Spinal cord (tissue), 9 donors: ENCODE measurements at regions not wholly inside any gene's neighbourhood (a gene's known extent, or its start where the extent isn't known, plus 50 kb on each side); places are given as distances from the start of the nearest gene placed in this dataset.
"Not testable (repeated sequence)": the region's sequence is repeated elsewhere in the genome, so short reads cannot be mapped to it uniquely, and the experiment has no call there.

ENCODE experiments used
- DNase-seq, 6 donors: peaks; one replicate each; pipeline versions ENCODE4 v3.0.0 to v3.0.0-alpha.2; 2013 to 2015; ENCODE audit warnings: low spot score in 6 of 6, low read depth in 4 of 6
- H3K27ac ChIP-seq: one replicate; pipeline ENCODE4 v1.5.1; 2013; ENCODE audit warnings: low read depth, low read length, control low read depth
- H3K27me3 ChIP-seq: one replicate; pipeline ENCODE4 v1.6.1; 2013; ENCODE audit warnings: low read length; ENCODE audit not compliant: control insufficient read depth, insufficient read depth
- H3K36me3 ChIP-seq: one replicate; pipeline ENCODE4 v1.6.1; 2013; ENCODE audit warnings: low read length; ENCODE audit not compliant: control insufficient read depth, insufficient read depth
- H3K4me1 ChIP-seq: one replicate; pipeline ENCODE4 v1.6.1; 2013; ENCODE audit warnings: low read length; ENCODE audit not compliant: control insufficient read depth, insufficient read depth
- H3K4me3 ChIP-seq: one replicate; pipeline ENCODE4 v1.5.1; 2013; ENCODE audit warnings: low read depth, low read length, control low read depth
- H3K9me3 ChIP-seq: one replicate; pipeline ENCODE4 v1.6.1; 2013; ENCODE audit warnings: low read length; ENCODE audit not compliant: control insufficient read depth, insufficient read depth
- WGBS: methylation state at CpG from one replicate; pipeline ENCODE4 v1.1.5; 2013; ENCODE audit warnings: missing lambda C conversion rate; ENCODE audit not compliant: insufficient coverage; 5-methylcytosine and 5-hydroxymethylcytosine counted together
- donor health status: healthy.

DNA sequence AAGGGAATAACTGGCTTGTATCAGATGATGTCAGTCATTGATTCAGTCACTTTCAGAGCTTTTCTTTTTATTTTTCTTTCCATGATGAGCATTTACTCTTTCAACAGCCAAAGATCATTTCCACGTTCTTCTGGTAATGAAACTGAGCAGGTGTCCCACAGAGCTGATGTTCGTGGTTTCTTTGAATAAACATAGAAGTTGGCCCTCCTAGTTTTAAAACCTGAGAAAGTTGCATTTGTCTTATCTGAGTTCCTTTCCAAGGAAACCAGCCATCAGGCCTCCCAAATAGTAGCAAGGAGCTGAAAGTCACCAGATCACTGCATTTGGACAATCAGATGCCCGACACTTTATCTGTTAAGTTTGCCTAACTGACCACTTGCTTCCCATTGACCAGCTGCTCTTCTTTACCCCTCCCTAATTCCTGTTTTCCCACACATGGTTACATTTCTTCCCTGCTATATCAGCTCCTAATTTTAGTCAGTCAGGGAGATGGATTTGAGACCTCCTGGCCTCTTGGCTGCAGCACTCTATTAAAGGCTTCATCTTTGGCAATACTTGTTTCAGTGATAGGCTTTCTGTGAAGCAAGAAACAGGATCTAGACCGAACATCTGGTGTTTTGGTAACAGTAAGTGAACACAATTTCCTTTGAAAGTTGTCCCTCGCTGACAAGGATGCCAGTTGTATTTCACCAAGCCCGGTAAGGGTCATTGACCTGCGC, 420.8 kb downstream of the CHSY3 start:
- 79% methylated on average over 5 of the region's 7 CpGs for WGBS
- Histone ChIP-seq H3K9me3 (peaks cover 3% of the 10 kb centered on the region), H3K36me3 (no peaks in the 10 kb centered on the region), H3K27me3 (no peaks in the 10 kb centered on the region), H3K27ac (no peak overlapping the region), H3K4me1 (no peaks in the 10 kb centered on the region), H3K4me3 (no peak overlapping the region)
- DNase-seq: no peak

- Histone ChIP-seq H3K4me3 (no peak overlapping the region), H3K27ac (no peak overlapping the region), H3K27me3 (no peaks in the 10 kb centered on the region), H3K36me3 (no peaks in the 10 kb centered on the region), H3K9me3 (no peaks in the 10 kb centered on the region), H3K4me1 (no peaks in the 10 kb centered on the region)
- no peak for DNase-seq
- WGBS: 72% methylated on average over 2 of the region's 3 CpGs
These were observed 419.7 kb downstream of the CHSY3 start for GRCh38 chr5:130323804-130324454.

DNA sequence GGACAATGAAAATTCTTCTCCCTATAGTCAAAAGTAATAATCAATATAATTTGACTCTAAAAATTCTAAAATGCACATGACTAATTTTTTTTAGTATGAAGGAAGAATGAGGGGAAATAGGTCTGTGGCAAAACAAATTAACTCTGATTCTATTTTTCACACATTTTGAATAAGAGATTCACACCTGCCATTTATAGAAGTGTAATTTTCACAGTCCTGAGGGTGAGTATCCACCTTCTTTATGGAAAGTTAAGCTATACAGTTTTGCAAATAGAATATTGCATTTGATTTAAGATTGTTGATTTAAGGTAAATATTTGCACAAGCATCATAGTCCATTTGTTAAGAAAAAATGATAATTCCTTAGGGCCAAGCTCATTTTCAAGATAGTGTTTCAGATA, 417.7 kb downstream of the CHSY3 start:
- Histone ChIP-seq H3K9me3 (no peaks in the 10 kb centered on the region), H3K36me3 (no peaks in the 10 kb centered on the region), H3K27ac (no peak overlapping the region), H3K27me3 (no peaks in the 10 kb centered on the region), H3K4me1 (no peaks in the 10 kb centered on the region), H3K4me3 (no peak overlapping the region)
- no peak for DNase-seq

GRCh38 chr5:130316971-130317680, 412.9 kb downstream of the CHSY3 start:
- Histone ChIP-seq H3K36me3 (no peaks in the 10 kb centered on the region), H3K27me3 (no peaks in the 10 kb centered on the region), H3K27ac (no peak overlapping the region), H3K4me1 (no peaks in the 10 kb centered on the region), H3K9me3 (no peaks in the 10 kb centered on the region), H3K4me3 (no peak overlapping the region)
- WGBS: 29% methylated on average over 4 of the region's 7 CpGs
- no peak for DNase-seq

- DNase-seq: no peak
- no CpG with 5 or more reads among the region's 1 CpG for WGBS
These were observed 391.0 kb downstream of the CHSY3 start for GRCh38 chr5:130295235-130295634.

DNA sequence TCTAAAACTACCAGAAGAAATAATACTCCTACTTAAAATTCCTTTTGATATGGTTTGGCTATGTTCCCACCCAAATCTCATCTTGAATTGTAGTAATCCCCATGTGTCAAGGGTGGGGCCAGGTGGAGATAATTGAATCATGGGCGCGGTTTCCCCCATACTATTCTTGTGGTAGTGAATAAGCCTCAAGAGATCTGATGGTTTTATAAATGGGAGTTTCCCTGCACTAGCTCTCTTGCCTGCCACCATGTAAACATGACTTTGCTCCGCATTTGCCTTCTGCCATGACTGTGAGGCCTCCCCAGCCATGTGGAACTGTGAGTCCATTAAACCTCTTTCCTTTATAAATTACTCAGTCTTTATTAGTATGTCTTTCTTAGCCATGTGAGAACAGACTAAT, 390.5 kb downstream of the CHSY3 start:
- not testable (repeated sequence) for H3K27me3 ChIP-seq, DNase-seq, H3K27ac ChIP-seq, H3K9me3 ChIP-seq, H3K36me3 ChIP-seq, H3K4me1 ChIP-seq, H3K4me3 ChIP-seq
- no CpG with 5 or more reads among the region's 3 CpGs for WGBS

More at GRCh38 chr5:130295235-130295634, 391.0 kb downstream of the CHSY3 start:
- Histone ChIP-seq H3K27ac (no peak overlapping the region), H3K4me3 (no peak overlapping the region), H3K36me3 (no peaks in the 10 kb centered on the region), H3K4me1 (no peaks in the 10 kb centered on the region), H3K27me3 (no peaks in the 10 kb centered on the region), H3K9me3 (no peaks in the 10 kb centered on the region)

- DNase-seq: peak in 1 of 6 donors; percentile 36
- H3K9me3 ChIP-seq: no peaks in the 10 kb centered on the region
- WGBS: no CpG with 5 or more reads among the region's 2 CpGs
- H3K36me3 ChIP-seq: no peaks in the 10 kb centered on the region
- H3K27me3 ChIP-seq: no peaks in the 10 kb centered on the region
- no peaks in the 10 kb centered on the region for H3K4me1 ChIP-seq
- H3K4me3 ChIP-seq: no peak overlapping the region
- H3K27ac ChIP-seq: no peak overlapping the region
These were observed 386.0 kb downstream of the CHSY3 start for GRCh38 chr5:130290219-130290618.

DNA sequence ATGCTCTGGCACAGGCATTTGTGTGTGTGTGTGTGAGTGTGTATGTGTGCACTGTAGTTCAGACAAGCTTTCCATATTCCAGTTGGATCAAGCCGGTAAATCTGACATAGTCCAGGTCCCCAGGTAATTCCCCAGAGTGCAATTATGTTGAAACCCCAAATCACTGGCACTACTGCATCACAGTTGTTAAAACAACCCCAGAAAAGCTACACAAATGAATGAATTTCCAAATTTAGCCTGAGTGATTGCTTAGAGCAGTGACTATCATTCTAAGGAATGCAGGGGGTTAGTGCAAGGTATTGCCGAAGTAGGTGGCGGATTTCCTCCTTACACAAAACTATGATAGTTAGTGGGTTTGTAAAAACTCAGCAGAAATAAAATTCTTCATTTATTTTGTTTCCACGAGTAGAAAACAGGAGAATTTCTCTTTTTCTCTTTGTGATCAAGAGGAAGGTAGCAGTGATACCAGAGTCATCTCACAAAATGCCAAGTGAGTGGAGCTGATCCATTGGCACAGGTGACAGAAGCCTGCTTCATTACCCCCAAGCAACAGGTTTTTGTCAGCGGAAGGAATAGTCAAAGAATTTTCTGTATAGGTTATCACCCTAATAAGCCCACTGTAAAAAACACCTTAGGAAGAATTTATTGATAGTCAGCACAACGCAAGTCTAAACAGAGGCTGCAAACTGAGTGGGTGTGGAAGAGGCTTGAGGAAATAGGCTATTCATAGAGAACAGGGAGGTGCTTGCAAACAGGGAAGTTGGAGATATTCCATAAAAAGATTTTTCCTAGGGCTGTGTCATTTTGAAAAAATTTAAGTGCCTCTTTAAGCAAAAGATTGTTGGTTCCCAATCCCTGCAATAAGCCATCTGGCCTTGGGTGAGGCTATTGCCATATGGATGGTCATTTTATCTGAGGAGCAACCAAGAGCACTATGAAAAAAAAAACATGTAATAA, 385.1 kb downstream of the CHSY3 start:
- no peaks in the 10 kb centered on the region for H3K36me3 ChIP-seq
- no peak overlapping the region for H3K4me3 ChIP-seq
- no peak overlapping the region for H3K27ac ChIP-seq
- H3K9me3 ChIP-seq: no peaks in the 10 kb centered on the region
- no peaks in the 10 kb centered on the region for H3K27me3 ChIP-seq
- 90% methylated on average over 2 of the region's 6 CpGs for WGBS
- DNase-seq: no peak
- no peaks in the 10 kb centered on the region for H3K4me1 ChIP-seq

- no peaks in the 10 kb centered on the region for H3K36me3 ChIP-seq
- H3K4me3 ChIP-seq: no peak overlapping the region
These were observed 383.2 kb downstream of the CHSY3 start for GRCh38 chr5:130287438-130287837.

More at GRCh38 chr5:130287438-130287837, 383.2 kb downstream of the CHSY3 start:
- H3K27me3 ChIP-seq: no peaks in the 10 kb centered on the region
- DNase-seq: no peak
- H3K9me3 ChIP-seq: no peaks in the 10 kb centered on the region
- H3K27ac ChIP-seq: no peak overlapping the region
- H3K4me1 ChIP-seq: no peaks in the 10 kb centered on the region
